HPDE6-E6E7 (cell line): ENCODE measurements at regions not wholly inside any gene's neighbourhood (a gene's known extent, or its start where the extent isn't known, plus 50 kb on each side); places are given as distances from the start of the nearest gene placed in this dataset.

Experiments
- DNase-seq: peaks from one replicate; pipeline ENCODE4 v3.0.0; 2011; ENCODE audit warnings: missing footprints; ENCODE audit errors: extremely low spot score

DNA sequence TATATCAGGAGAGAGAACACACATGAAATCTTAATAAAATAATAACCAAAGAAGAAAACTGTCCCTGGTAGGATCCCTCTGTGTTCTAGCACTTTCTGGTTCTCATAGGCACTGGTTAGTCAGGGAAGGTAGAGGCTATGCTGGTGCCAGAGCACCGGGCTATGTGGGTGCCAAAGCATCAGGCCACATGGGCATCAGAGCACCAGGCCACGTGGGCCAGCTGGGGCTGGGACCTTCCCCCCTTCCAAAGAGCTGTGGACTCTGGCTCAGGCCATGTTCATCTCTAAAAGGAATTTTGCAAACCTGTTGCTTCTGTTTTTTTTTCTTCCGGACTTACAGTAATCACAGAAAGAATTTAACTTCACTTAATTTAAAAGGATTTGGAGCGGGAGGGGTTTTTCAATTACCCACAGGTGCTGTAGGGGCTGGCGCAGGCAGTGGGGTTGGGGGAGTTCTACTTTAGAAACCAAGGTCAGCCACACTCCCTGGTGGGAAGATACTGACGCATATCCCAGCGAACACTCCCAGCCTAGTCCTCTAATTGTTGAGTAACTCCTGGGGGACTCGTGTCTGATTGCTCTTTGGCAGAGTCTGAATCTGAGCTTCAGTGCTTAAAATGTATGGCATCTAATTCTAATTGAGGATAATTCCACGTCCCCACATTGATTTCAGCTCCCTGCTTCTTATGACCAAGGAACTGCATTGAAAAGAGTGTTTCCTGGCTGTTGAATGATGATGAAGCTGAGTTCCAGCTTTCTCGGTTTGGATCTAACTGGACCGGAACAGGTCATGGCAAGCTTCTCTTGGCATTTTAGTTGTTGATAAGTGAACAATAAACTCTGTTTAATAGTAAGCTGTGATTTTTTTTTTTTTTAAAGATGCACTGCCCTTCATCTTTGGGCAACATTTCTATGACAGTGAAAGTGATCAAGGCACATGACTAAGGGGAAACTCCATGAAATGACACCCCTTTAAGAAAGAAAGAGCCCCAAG, 110.7 kb upstream of the FZD8 start:
- no peak for DNase-seq

DNA sequence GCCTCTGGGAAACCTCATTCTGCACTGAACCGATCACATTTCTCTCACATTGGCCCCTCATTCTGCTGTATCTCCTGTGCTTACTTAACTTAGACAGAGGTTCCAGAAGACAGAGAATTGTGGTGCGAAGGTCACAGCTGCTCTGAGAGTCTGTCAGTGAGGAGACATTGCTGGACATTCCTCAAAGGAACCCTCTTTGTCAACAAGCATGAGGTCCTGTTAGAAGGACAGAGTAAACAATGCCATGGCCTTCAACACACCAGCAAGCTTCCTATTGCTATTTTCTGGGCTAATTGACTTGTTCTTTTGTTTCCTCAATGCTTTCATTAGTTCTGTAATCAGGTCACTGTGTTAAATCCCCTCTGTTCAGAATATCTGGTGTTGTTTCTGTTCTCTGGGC, 109.3 kb upstream of the FZD8 start:
- no peak for DNase-seq

DNA sequence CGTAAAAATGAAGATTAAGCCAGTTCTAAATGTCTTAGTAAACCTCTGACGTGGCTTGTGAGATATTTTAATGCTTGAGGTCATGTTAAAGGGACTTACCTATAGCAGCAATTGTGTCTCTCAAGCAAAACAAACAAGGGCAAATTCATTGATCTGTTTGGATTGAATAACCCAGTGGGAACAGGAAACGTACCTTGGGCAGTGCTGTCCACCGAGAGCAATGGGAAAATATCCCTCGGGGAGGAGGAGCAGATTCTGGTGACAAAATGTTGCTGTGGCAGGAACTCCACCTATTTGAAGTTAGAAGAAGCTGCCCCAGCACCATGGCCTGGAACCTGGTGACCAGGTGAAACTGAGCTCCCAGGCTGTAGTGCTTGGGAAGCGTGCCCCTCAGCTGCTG, 107.1 kb upstream of the FZD8 start:
- no peak for DNase-seq

DNA sequence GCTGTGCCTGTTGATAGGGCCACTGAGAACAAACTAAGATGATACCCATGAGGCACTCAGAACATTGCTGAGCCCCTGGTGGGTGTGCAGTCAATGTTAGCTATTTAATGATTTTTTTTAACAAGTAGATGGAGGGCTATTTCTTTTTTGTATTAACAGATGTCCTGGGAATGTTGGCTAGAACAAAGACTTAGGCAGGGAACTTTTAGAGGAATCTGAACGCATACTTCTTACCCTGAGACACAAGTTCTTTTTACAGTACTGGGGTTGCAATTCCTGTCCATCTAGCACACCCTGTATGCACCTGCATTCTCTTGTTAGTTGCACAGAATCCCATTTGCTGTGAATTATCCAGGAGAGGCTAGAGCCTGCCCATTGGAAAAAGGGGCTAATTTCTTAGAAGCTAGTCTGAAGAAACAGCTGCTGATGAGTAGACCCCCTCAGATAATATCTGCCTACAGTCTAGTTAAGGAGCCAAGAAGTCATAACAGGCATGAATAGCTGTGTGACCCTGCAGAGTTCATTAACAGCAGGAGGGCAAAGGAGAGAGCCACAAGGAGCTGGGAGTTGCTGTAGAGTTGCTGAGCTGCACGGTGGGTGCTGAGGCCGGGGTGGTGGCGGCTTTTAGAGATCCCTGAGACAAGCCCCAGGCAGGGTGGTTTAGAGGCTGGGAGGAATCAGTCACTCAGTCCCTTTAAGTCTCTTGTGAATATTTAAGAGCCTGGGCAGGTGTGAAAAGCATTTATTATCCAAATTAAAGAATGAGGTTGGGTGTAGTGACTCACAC, 103.7 kb upstream of the FZD8 start:
- DNase-seq, result no peak

DNA sequence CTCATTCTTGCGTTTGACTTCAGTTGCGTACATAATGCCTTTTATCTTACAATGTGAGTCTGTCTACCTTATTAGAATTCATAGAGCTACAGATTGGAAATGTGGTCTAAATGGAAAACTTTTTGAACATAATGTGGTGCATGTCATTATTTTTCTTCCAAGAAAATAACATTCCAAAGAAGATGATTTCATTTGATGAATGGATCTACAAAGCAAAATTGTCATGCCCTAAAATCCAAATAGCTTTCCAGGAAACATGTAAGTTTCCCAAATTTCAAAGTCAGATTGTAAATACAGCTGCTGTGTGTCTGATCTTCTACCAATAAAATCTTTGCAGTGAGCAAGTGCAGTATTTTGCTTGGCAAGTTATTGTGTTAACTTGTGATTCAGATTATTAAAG, 101.8 kb upstream of the FZD8 start:
- DNase-seq, result no peak

DNA sequence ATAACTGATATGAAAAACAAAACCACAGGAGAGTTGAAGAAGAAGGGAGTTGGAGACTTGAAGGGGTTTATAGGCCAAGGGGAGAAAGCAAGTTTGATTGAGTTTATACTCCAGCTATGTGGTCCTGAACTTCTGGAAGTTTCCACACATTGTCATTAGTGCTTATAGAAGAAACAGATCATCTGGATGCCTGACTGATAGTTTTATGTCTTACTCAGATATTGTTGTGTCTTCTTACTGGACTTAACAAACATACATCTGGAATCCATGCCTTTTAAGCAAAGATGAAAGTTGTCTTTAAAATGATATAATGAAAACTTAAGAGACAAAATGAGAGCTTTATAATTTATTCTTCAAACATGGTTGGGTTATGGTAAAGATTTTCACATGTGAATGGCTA, 101.3 kb upstream of the FZD8 start:
- no peak for DNase-seq

DNA sequence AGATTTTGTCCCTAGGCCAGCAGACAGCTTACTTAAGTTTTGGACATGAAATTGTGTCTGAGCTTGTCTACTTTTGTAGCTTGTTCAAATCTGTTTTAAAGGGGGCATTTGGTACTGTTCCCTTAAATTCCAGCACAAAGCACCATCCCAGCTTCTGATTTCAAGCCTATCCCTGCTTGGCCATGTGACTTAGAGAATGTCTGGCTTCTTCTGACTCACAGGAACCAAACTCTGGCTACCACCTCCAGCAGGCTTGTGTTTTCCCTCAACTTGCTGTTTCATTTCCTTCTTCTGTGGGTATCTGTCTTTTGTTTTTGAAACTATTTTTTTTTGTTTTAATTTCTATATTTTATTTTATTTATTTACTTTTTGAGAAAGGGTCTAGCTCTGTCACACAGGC, 97.9 kb upstream of the FZD8 start:
- no peak for DNase-seq

DNA sequence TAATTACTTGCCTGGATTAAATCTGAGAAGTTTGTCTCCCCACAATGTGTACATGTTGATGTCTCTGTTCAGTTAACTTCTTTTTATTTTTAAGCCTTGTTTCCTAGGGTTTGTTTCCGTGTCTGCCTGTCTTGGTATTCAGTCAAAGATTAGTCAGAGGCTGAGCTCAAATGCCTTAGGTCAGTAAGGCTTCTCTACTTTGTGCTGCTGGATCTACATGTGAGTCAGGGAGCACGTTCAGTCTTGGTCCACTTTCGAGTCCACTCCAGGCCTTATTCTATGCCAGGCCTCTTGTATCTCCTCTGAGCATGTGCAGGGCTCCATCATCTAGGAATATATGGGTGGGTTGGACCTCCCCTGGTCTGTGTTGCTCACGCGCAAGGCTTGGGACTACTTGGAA, 93.3 kb upstream of the FZD8 start:
- DNase-seq, result peak; percentile 22

DNA sequence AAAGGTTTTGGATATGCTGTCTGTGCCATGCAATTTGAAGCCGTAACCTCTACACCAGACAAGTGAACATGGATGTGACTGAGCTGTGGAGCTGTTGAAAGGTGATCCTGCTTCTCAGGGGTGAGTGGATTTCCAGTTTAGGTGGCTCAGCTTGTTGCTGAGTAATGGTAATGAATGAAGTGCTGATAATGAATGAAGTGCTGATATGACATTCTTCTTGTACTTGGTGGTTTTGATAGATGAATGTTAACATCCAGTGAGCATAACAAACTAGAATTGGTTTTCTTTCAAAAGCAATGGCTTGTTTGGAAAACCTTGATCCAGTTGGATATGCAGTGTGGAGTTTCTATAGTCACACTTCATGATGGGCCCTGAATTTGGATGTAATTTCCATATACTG, 89.7 kb upstream of the FZD8 start:
- no peak for DNase-seq

DNA sequence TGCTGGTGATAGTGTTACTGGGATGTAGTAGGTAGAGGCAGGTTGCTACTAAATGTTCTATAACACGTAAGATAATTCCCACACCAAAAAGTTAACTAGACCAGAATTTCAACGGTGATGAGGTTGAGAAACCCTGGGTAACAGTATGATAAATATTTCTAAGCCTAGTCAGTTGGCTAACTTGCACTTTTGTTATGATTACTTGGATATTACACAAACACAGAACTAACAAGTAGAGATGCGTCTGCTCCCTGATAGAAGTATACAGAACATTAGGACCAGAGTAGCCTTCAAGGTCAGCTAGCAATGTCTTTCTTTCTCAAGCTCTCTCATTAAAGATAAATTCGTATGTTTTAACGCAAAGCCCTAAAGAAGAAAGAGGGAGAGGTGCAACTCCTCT, 86.2 kb upstream of the FZD8 start:
- DNase-seq, result no peak

DNA sequence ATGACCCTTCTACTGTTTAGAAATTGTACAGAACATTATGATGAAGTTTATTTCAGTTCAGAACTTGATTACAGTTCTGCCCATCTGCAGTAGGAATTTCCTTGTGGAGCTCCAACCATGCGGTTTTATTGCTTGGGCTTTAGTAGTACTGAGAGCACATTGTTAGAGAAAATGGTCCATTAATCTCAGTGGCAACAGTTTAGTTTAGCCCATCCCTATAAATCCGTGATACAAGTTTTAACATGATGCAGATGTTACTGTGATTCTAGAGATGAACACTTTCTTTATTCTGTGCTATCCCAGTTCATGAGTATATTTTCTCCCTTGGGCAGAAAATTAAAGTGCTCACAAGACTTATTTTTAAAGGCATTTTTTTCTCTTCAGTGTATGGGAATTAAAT, 84.8 kb upstream of the FZD8 start:
- no peak for DNase-seq

DNA sequence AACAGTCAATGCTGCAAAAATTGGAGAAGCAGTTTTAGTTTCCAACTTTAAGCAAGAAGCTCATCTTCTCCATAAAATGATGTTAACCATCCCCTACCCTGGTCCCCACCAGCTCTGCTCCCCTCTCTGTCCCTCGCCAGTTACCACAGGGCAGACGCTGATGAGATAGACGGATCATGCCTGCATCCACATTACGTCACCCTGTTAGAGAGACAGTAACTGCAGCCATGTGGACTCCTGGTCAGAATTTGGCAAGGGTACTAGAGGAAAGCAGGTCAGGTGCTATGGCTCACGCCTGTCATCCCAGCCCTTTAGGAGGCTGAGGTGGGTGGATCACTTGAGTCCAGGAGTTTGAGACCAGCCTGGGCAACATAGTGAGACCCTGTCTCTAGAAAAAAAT, 81.9 kb upstream of the FZD8 start:
- no peak for DNase-seq

DNA sequence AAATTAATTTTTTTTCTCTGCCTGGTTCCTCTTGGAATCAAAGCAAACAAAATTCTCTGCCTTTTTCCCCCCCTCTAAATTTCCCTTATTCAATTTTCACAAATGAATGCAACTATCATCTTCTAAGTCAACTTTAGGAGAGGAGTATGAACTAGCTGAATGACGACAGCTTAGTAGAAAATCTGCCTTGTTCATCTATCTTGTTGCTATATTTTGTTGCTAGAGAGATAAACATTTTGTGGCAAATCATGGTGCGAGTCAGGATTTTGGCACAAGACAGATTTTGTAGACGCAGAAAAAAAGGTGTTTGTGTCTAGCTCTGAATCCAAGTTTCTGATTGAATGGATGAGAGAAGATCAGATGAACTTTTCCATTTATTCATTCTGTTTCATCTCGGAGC, 81.0 kb upstream of the FZD8 start:
- no peak for DNase-seq

DNA sequence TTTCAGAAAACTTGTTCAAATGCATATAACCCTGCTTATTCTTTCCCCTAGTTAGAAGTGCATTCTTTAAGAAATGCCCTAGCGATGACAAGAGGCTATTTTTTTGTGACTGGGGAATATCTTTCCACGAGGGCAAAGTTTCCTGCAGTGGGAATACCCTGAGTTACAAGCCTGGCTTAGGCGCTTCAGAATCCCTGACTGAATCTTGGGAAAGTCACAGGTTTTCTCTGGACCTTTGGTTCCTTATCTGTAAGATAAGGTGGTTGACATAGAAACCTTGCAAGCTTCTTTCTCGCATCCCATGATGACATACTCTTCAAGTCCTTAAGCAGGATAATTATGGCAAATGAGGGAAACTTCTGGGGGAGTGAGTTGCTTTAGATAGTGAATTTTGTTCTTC, 80.5 kb upstream of the FZD8 start:
- no peak for DNase-seq

DNA sequence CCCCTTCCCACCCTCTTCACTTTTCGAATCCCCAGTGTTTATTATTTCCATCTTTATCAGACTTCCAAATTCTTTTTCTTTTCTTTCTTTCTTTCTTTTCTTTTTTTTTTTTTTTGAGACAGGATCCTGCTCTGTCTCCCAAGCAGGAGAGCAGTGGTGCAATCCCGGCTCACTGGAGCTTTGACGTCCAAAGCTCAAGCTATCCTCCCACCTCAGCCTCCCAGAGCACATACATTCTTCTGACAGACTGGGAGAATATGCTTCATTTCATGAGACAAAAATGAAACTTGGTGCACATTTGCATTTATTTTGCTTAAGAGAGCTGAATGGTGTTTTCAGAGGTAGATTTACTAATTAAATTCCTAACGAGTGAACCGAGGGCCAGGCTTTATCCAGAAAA, 80.1 kb upstream of the FZD8 start:
- DNase-seq, result no peak

DNA sequence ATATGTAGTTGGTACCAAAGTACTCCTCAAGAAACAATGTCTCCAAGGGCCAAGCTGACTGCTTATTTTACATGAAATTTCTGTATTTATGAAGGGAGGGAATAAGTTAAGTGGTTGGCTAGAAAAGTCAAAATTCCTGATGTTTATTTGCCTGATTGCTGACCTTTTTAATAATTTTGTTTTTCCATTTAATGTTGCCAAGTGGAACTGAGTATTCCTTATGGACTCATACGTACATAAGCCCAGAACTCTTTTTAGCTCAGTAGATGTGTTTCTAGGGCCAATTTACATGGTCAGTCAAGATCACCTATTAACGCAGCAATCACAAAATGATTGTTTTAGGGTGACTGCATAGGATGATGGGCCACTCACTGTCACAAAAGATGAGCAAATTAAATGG, 78.3 kb upstream of the FZD8 start:
- DNase-seq, result no peak

DNA sequence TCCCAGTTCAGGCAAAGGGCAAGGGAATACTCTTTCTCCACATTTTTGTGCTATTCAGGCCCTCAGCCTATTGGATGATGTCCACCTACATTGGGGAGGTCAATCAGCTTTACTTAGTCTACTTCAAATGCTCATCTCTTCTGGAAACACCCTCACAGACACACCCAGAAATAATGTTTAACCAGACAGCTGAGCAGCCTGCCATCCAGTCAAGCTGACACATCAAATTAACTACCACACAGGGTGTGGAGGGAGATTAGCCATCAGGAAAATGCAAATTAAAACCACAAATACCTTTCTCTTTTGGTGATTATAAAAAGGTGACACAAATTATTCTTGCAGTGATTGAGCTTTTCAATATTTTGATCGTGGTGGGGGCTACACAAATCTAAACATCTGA, 74.7 kb upstream of the FZD8 start:
- DNase-seq, result no peak

DNA sequence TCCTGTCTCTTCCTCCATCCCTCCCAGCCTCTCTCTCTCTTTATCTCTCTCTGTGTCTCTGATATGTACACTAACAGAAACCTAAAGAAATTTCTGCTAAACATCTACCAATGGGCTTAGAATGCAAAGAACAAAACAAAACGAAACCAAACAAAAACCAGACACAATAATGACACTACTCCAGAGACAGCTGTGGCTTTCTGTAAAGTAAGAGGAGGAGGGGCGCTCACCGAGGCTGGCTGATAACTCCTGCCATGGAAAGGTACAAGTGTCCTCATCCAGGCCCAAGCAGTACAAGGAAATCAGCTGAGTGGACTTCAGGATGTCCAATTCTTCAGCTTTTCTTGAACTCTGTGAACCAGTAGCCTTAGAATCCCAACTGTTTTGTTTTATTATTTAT, 70.4 kb upstream of the FZD8 start:
- DNase-seq, result no peak

DNA sequence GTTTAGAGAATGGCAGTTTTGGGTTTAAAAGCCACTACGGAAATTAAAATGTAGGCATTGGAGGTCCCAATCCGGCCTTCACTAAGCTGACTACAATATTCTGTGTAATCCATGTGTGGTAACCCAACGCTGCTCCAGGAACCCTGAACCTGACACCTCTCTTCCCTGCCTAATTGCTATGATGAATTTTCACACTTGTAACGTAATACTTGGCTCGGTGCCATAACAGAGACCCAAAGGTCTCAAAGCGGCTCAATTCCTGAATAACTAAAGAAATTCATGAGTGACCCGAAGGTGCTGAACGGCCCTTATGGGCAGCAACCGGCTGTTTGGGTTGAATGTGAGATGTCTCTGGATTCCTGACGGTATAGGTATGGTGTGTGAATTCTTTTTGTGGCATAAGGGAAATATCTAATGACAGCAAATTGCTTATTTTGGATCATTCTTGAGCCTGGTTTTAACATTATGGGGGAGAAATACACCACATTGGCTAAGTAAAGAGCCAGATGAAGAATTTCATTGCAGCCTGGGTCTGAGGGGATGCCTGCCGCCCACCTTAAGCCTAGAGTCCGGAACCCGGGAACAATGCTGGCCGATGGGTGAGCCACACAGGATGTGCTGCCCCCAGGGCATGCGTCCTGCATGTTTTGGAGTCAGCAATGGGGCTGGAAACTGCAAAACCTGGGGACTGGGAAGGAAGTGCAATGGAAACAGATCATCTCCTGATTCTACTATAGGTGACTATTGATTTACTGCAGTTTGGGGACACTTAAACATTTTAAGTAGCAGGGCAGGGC, 69.7 kb upstream of the FZD8 start:
- no peak for DNase-seq

DNA sequence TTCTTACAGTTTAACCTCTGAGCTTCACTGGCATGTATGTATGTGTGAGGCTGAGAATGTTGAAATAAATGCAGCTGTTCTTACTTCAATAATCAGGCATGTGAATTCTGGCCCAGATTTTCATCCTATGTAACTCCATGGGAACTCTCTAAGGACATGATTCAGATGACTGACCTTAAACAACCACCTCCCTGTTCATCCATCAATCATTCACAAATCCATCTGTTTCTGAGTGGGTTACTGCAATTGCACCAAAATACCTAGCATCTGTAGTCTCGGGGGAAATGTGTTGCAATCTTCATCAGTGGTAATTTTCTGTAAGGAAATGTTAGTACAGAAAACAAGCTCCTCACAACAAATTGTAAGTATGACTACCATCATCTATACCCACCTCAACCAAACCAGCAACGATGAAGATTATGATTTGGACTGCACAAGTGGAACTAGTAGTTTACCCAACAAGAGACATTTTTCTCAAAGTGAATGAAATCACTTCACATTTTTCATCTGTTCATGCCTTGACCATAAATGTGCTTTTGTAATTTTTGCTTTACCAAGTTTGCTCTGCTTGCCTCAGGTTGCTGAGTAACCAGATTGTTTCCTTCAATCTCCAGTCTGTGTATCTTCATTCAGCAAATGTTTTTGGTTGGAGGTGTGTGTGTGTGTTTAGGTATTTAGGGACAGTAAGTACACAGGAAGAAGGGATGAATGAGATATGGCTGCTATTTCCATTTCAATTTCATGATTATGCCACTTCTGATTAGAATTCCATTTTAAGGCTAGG, 65.7 kb upstream of the FZD8 start:
- no peak for DNase-seq

DNA sequence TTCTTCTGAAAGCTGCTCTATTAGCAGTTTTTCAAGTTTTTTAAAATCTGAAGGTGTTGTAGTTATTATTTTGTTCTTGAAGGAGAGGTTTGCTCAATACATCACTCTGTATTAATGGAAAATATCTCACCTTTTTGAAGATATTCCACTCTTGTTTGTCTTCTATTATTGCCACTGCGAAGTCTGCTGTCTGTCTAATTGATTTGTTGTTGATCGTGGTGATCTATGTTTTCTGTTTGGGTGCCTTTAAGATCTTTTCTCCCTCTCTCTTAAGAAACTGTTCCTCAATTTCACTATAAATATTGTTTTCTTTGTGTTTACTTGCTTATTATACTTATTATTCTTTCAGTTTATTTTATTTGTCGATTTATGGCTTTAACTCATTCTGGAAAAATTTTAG, 64.9 kb upstream of the FZD8 start:
- no peak for DNase-seq

DNA sequence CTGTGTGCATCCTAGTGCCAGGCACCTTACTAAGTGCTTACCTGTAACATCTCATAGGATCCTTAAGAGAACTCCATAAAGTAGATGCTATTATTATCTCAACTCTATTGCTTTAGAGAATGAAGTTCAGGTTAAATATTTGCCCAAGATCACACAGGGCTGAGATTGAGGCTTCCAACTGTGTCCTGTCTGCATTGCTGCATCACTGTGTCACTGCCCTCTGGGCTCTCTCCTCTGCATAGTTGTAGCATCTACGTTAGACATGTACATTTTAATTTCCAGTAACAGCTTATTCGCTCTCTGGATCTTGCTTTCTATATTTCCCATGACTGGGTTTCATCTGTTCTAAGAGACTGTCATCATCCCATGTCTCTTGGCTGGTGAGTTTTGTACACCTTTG, 63.6 kb upstream of the FZD8 start:
- DNase-seq, result no peak
